GM12872 (cell line): ENCODE measurements at regions not wholly inside any gene's neighbourhood (a gene's known extent, or its start where the extent isn't known, plus 50 kb on each side); places are given as distances from the start of the nearest gene placed in this dataset.

Experiments
- TF ChIP-seq, protein P1 (sequence below): IDR thresholded peaks from 3 replicates; pipeline ENCODE4 v1.5.1; 2011; ENCODE audit warnings: low read depth, mild to moderate bottlenecking, low read length, moderate library complexity; ENCODE audit not compliant: insufficient read depth

DNA sequence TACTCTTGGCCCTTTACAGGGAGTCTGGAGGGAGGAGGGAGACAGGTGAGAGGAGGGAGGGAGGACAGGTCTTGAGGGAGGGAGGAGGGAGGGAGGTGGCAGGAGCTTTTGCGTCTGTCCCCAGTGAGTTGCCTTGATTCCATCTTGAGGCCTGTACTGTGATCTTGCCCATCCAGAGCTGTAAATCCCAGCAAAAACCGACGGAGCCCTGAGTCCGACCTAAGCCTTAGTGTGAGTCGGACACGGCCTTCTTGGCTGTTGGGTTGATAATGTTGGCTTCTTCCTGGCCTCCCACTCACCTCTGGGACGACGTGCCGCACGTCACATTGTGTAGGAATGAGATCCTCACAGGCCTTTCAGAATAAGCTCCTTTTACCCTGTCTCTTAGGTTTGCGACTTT is 72.5 kb downstream of the RGS12 start:
- TF ChIP-seq, protein P1, sequence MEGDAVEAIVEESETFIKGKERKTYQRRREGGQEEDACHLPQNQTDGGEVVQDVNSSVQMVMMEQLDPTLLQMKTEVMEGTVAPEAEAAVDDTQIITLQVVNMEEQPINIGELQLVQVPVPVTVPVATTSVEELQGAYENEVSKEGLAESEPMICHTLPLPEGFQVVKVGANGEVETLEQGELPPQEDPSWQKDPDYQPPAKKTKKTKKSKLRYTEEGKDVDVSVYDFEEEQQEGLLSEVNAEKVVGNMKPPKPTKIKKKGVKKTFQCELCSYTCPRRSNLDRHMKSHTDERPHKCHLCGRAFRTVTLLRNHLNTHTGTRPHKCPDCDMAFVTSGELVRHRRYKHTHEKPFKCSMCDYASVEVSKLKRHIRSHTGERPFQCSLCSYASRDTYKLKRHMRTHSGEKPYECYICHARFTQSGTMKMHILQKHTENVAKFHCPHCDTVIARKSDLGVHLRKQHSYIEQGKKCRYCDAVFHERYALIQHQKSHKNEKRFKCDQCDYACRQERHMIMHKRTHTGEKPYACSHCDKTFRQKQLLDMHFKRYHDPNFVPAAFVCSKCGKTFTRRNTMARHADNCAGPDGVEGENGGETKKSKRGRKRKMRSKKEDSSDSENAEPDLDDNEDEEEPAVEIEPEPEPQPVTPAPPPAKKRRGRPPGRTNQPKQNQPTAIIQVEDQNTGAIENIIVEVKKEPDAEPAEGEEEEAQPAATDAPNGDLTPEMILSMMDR, result no peak

DNA sequence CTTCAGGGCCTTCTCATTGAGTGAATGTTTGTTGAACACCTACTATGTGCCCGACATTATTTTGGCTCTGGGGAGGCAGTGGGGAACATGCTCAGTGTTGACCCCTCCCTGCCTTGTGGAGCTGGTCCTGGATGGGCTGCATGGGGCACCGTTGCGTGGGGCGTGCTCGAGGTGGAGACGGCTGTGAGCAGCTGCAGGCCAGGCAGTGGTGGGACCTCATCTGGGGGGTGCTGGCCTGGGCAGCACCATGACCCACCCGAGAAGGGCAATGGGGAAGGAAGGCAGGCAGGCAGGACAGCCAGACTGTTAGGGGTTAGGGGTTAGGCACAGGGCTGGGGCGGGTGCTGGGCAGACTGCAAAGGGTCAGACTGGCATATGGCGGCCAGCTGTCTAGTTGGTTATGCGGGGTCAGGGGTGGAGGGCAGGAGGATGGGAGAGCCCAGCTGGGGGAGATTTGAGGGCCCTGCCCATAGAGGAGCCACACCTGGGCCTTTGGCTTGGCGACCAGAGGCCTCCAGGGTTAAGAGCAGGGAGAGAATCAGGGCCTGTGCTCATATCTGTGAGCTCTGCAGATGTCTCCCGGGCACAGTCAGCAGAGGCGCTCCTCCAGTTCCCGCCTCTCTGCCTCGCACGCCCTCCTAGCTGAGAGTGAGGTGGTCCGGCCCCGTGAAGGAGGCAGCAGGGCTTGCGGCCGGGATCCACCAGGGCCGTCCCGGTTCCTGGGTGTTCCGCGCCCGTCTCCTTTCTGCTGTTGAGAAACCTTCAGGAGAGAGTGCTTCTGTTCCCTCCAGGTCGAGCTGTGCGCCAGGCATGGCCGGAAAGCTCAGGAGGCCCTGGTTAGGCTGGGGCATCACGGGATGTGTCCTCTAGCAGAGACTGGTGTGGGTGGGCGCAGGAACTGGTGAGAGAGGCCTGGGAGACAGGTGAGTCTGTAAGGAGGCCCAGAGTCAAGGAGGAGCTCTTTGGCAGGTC is 73.3 kb downstream of the RGS12 start:
- TF ChIP-seq, protein P1, result no peak

DNA sequence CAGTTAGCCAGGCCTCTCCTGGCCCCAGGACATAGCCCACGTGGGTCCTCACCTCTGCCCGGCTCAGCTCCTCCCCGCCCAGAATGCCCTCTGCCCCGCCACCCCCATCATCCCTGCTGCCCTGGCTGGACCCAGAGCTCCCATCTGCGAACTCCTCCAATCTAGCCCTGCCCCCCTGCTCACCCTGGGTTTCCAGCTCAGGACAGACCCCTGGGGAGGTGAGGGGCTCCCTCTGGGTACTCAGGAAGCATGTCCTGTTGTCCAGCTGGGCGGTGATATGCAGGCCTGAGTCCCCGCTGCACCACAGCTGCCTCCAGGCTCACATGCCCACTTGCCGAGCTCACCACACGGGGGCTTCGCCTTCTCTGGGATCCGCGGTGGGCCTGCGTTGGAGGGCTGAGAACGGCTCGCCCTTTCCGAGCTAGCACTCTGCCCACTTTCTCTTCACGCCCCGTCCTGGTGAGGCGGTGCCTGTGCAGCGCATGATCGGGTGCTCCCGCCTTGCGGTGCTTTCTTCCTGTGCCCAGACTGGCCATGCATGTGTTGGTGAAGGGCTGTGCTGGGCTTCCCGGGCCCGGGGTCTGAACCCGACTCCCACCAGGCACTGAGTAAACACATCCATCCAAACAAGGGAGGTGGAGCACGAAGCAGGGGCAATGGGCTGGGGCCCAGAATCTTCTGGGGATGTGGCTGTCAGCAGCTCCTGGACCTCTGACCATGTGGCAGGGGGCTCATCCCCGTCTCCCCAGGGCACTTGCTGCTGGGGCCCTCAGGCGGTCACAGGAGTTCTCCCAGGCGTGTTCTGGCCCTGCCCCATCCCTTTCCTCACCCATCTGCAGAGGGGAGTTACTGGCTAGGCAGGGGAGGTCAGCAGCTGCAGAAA is 74.3 kb downstream of the RGS12 start:
- TF ChIP-seq, protein P1, result no peak

DNA sequence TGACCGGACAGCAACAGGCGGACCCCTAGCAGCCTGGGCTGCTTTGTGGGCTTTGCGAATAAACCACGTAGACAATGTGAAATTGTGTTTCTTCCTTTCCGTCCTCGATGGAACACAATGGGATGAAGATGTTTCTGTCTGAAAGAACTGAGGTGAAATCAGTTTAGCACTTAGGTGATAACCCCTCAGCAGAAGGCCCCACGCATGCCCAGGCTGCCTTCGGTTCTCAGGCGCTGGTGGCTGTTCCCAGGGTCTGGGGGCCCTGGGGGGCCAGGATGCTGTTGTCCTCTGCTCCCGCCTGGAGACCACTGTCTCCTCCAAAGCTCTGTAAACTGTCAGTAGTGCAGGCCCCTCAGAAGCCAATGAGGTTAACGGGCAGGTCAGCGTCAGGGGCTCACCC is 73.9 kb upstream of the HGFAC start:
- TF ChIP-seq, protein P1, result no peak

DNA sequence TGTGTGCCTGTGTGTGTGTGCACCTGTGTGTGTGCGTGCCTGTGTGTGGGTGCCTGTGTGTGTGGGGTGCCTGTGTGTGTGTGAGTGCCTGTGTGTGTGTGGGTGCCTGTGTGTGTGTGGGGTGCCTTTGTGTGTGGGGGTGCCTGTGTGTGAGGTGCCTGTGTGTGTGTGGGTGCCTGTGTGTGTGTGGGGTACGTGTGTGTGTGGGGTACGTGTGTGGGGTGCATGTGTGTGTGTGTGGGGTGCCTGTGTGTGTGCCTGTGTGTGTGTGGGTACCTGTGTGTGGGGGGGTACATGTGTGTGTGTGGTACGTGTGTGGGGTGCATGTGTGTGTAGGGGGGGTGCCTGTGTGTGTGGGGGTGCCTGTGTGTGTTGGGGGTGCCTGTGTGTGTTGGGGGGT is 73.4 kb upstream of the HGFAC start:
- TF ChIP-seq, protein P1, result no peak

DNA sequence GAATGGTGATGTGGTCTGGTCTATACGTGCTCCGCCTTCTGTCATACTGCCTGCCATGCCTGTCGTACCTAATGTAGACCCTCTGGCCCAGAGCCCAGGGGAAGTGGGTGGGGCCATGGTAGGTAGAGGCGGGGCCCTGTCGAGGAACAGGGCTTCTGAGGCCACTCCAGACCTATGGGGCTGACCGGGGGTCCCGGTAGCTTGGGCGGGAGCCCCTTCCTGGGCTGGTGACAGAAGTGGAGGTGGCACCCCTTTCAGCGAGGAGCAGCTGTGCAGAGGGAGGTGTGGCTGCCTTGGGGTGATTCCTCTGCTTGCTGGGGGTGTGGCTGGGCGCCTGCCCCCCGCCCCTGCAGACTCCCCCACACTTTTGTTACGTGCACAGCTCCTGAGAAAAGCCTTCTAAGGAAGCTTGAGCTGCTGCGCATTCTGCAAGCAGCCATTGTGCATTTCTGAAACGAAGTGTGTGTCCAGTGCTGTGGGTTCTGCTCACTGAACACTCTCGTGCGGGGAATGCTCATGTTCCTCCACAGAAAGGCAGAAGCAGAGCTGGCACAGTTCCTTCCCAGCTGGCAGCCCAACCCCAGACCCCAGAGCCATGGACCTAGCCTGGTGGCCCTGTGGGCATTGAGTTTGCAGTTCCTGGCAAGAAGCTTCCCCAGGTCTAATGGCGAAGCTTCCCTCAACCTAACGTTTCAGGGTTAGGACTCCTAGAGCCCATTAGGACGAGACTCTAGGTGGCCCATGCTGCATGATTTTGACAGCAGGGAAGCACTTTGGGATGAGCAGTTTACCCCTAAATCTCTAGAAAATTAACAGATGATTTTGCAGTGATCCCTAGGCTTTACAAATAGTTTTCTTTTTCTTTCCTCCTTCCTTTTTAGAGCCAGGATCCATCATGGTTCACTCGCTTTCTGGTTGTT is 72.7 kb upstream of the HGFAC start:
- TF ChIP-seq, protein P1, result no peak
